ENCODE measurements at regions not wholly inside any gene's neighbourhood (a gene's known extent, or its start where the extent isn't known, plus 50 kb on each side); places are given as distances from the start of the nearest gene placed in this dataset.
"Not testable (repeated sequence)": the region's sequence is repeated elsewhere in the genome, so short reads cannot be mapped to it uniquely, and the experiment has no call there.

DNA sequence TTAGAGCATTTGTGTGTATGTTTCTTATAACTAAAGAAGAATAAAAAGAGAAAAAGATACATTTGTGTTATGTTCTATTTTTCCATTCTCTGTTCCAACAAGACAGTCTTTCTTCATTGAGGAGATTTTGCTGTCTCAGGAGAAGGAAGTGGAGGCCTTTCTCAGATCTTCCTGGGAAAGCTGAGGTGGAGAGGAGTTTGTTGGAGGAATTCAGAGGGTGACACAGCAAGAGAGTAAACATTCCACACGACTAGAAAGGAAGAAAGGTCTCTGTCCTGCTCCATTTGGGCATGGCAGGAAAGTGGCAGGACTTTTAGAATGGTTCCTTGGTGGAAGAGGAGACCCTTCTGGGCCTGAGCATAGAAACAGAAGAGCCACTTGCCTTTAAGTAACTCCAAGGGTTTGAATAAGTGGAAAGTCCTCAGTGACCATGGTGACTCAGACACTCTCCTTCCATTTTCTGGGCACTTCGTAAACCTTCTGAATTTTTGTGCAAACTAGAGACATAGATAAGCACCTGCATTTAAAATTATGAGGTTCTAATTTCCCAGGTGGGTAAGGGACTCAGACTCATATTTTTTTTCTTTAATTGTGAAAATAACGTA, 52.3 kb upstream of the COL5A2 start:
- no peak for DNase-seq (ENCODE audit: low read depth in 6 of 9, low spot score in 9 of 9)
- Histone ChIP-seq H3K4me1 (ENCODE audit: control insufficient read depth in 2 of 2, insufficient read depth in 2 of 2, low read length in 2 of 2) (no peaks in the 10 kb centered on the region), H3K27ac (ENCODE audit: low read depth in 1 of 2, low read length in 1 of 2) (no peak overlapping the region), H3K36me3 (ENCODE audit: control insufficient read depth in 2 of 2, insufficient read depth in 2 of 2, low read length in 1 of 2) (no peaks in the 10 kb centered on the region), H3K9me3 (ENCODE audit: control insufficient read depth in 2 of 2, insufficient read depth in 1 of 2, low read length in 1 of 2) (no peaks in the 10 kb centered on the region), H3K27me3 (ENCODE audit: control insufficient read depth in 2 of 2, insufficient read depth in 1 of 2, low read length in 1 of 2) (no peaks in the 10 kb centered on the region), H3K4me3 (ENCODE audit: low read length in 2 of 2) (no peak overlapping the region)
- 74% methylated on average over 3 of the region's 3 CpGs for WGBS

DNA sequence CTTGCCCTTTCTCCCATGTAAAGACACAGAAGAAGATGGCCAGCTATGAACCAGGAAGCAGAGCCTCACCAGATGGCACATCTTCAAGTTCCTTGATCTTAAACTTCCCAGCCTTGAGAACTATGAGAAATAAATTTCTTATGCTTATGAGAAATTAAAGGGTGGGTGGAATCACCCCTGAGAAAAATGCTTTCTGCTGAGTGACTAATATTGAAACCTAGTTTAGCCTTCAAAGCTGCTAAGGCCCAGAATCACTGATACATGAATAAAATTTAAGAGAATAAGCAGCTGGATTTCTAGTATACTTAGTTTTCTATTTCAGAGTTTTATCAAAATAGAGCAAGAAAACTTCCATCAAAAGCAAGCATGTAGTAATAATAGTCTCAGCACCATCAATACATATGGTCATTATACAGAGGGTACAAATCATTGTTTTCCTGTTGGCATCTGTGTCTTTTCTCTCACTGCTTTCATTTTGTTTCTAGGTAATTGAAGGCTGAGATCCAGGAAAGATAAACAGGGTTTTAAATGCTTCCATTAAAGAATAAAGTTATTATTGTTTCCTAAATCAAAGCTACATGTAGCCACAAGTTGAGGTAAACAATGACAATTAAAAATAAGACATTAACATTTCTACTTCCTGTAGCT, 53.3 kb upstream of the COL5A2 start:
- Histone ChIP-seq H3K27me3 (ENCODE audit: control insufficient read depth in 2 of 2, insufficient read depth in 1 of 2, low read length in 1 of 2) (no peaks in the 10 kb centered on the region), H3K4me3 (ENCODE audit: low read length in 2 of 2) (no peak overlapping the region), H3K27ac (ENCODE audit: low read depth in 1 of 2, low read length in 1 of 2) (no peak overlapping the region), H3K9me3 (ENCODE audit: control insufficient read depth in 2 of 2, insufficient read depth in 1 of 2, low read length in 1 of 2) (no peaks in the 10 kb centered on the region), H3K36me3 (ENCODE audit: control insufficient read depth in 2 of 2, insufficient read depth in 2 of 2, low read length in 1 of 2) (no peaks in the 10 kb centered on the region), H3K4me1 (ENCODE audit: control insufficient read depth in 2 of 2, insufficient read depth in 2 of 2, low read length in 2 of 2) (no peaks in the 10 kb centered on the region)
- DNase-seq (ENCODE audit: low read depth in 6 of 9, low spot score in 9 of 9) = no peak

DNA sequence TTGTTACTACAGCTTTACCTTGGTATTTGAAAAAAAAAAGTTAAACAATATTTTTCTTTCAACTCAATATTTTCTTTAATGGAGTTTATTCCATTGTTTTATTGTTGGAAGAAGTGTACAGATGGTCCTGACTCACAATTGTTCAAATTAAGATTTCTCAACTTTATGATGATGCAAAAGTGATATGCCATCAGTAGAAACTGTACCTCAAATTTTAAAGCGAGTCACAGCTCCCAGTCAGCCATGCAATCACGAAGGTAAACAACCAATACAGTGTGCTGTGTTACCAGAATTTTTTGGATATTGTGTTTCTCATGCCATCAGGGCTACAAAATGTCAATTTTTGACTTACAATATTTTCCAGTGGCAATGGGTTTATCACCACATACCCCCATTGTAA, 54.0 kb upstream of the COL5A2 start:
- H3K27me3 ChIP-seq (ENCODE audit: control insufficient read depth in 2 of 2, insufficient read depth in 1 of 2, low read length in 1 of 2) = no peaks in the 10 kb centered on the region
- H3K4me3 ChIP-seq (ENCODE audit: low read length in 2 of 2) = no peak overlapping the region
- H3K36me3 ChIP-seq (ENCODE audit: control insufficient read depth in 2 of 2, insufficient read depth in 2 of 2, low read length in 1 of 2) = no peaks in the 10 kb centered on the region
- H3K4me1 ChIP-seq (ENCODE audit: control insufficient read depth in 2 of 2, insufficient read depth in 2 of 2, low read length in 2 of 2) = no peaks in the 10 kb centered on the region
- no peaks in the 10 kb centered on the region for H3K9me3 ChIP-seq (ENCODE audit: control insufficient read depth in 2 of 2, insufficient read depth in 1 of 2, low read length in 1 of 2)
- DNase-seq (ENCODE audit: low read depth in 6 of 9, low spot score in 9 of 9) = no peak
- H3K27ac ChIP-seq (ENCODE audit: low read depth in 1 of 2, low read length in 1 of 2) = no peak overlapping the region
- WGBS = 91% methylated on average over 2 of the region's 2 CpGs

DNA sequence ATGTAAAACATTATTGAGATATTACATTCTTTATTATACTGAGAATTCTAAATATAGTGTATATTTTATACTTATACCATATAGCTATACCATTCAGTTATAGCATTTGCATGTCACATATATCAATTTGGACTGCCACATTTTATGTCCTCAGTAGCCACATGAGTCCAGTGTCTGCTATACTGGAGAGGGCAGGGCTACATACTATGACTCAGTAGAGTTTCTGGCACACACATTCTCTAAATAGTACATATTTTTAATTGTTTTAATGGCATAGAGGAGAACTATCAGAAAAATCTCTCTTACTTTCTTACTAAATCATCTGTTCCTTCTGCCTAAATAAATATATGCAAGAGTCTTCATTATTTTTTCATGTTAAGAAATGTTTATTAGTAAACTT, 55.4 kb upstream of the COL5A2 start:
- no peaks in the 10 kb centered on the region for H3K36me3 ChIP-seq (ENCODE audit: control insufficient read depth in 2 of 2, insufficient read depth in 2 of 2, low read length in 1 of 2)
- no peak overlapping the region for H3K27ac ChIP-seq (ENCODE audit: low read depth in 1 of 2, low read length in 1 of 2)
- DNase-seq (ENCODE audit: low read depth in 6 of 9, low spot score in 9 of 9) = no peak
- H3K4me3 ChIP-seq (ENCODE audit: low read length in 2 of 2) = no peak overlapping the region
- H3K27me3 ChIP-seq (ENCODE audit: control insufficient read depth in 2 of 2, insufficient read depth in 1 of 2, low read length in 1 of 2) = no peaks in the 10 kb centered on the region
- H3K9me3 ChIP-seq (ENCODE audit: control insufficient read depth in 2 of 2, insufficient read depth in 1 of 2, low read length in 1 of 2) = no peaks in the 10 kb centered on the region
- no peaks in the 10 kb centered on the region for H3K4me1 ChIP-seq (ENCODE audit: control insufficient read depth in 2 of 2, insufficient read depth in 2 of 2, low read length in 2 of 2)

DNA sequence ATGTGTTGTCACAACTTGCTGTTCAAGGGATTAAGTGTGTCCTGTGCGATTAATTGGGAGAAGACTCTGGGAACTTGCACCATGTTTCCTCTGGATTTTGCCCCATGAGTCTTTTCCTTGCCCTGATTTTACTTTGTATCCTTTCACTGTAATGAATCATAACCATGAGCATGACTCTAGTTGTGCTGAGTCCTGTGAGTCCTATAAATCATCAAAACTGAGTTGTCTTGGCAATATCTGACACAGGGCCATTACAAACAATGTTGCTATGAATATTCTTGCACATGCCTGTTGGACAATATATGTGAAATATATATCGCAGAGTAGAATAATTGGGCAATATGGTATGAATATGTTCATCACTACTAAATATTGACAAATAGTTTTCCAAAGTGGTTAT, 56.5 kb upstream of the COL5A2 start:
- Histone ChIP-seq H3K36me3 (ENCODE audit: control insufficient read depth in 2 of 2, insufficient read depth in 2 of 2, low read length in 1 of 2) (no peaks in the 10 kb centered on the region), H3K27ac (ENCODE audit: low read depth in 1 of 2, low read length in 1 of 2) (no peak overlapping the region), H3K27me3 (ENCODE audit: control insufficient read depth in 2 of 2, insufficient read depth in 1 of 2, low read length in 1 of 2) (no peaks in the 10 kb centered on the region), H3K4me3 (ENCODE audit: low read length in 2 of 2) (no peak overlapping the region), H3K9me3 (ENCODE audit: control insufficient read depth in 2 of 2, insufficient read depth in 1 of 2, low read length in 1 of 2) (no peaks in the 10 kb centered on the region), H3K4me1 (ENCODE audit: control insufficient read depth in 2 of 2, insufficient read depth in 2 of 2, low read length in 2 of 2) (no peaks in the 10 kb centered on the region)
- WGBS = 98% methylated on average over 2 of the region's 2 CpGs
- DNase-seq (ENCODE audit: low read depth in 6 of 9, low spot score in 9 of 9) = no peak

DNA sequence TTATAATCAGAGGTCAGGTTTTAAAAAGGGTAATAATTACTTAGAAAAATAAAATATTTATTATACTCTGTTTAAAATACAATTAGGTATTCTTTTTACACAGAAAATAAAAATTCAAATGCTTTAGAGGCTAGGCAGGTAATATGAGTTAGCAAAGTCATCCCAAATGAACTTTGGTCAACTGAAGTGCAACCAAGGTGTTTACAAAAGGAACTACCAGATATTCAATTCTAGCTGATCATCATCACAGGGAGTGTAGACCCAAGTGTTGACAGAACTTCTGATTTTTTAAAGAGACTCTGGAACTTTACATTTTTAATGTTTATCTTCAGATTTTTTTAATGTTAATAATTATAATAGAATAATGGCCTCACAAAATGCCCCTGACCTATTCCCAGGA, 59.3 kb upstream of the COL5A2 start:
- Histone ChIP-seq H3K9me3 (ENCODE audit: control insufficient read depth in 2 of 2, insufficient read depth in 1 of 2, low read length in 1 of 2) (peaks cover 0 to 2% of the 10 kb centered on the region in 2 donors), H3K27me3 (ENCODE audit: control insufficient read depth in 2 of 2, insufficient read depth in 1 of 2, low read length in 1 of 2) (no peaks in the 10 kb centered on the region), H3K36me3 (ENCODE audit: control insufficient read depth in 2 of 2, insufficient read depth in 2 of 2, low read length in 1 of 2) (no peaks in the 10 kb centered on the region), H3K4me1 (ENCODE audit: control insufficient read depth in 2 of 2, insufficient read depth in 2 of 2, low read length in 2 of 2) (no peaks in the 10 kb centered on the region), H3K4me3 (ENCODE audit: low read length in 2 of 2) (no peak overlapping the region), H3K27ac (ENCODE audit: low read depth in 1 of 2, low read length in 1 of 2) (no peak overlapping the region)
- DNase-seq (ENCODE audit: low read depth in 6 of 9, low spot score in 9 of 9) = no peak

DNA sequence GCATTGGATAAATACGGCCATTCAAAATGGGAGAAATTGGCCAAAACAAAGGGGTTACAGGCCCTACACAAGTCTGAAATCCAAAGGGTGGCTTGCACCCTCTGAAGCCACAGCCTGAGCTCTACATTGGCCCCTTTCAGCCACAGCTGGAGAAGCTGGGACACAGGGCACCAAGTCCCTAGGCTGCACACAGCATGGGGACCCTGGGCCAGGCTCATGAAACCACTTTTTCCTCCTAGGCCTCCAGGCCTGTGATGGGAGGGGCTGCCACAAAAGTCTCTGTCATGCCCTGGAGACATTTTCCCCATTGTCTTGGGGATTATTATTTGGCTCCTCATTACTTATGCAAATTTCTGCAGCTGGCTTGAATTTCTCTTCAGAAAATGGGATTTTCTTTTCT, 64.3 kb upstream of the COL5A2 start:
- 91% methylated on average over 1 of the region's 1 CpG for WGBS
- H3K36me3 ChIP-seq (ENCODE audit: control insufficient read depth in 2 of 2, insufficient read depth in 2 of 2, low read length in 1 of 2); H3K4me3 ChIP-seq (ENCODE audit: low read length in 2 of 2); H3K27me3 ChIP-seq (ENCODE audit: control insufficient read depth in 2 of 2, insufficient read depth in 1 of 2, low read length in 1 of 2); H3K9me3 ChIP-seq (ENCODE audit: control insufficient read depth in 2 of 2, insufficient read depth in 1 of 2, low read length in 1 of 2); H3K27ac ChIP-seq (ENCODE audit: low read depth in 1 of 2, low read length in 1 of 2); H3K4me1 ChIP-seq (ENCODE audit: control insufficient read depth in 2 of 2, insufficient read depth in 2 of 2, low read length in 2 of 2); DNase-seq (ENCODE audit: low read depth in 6 of 9, low spot score in 9 of 9): not testable (repeated sequence)

DNA sequence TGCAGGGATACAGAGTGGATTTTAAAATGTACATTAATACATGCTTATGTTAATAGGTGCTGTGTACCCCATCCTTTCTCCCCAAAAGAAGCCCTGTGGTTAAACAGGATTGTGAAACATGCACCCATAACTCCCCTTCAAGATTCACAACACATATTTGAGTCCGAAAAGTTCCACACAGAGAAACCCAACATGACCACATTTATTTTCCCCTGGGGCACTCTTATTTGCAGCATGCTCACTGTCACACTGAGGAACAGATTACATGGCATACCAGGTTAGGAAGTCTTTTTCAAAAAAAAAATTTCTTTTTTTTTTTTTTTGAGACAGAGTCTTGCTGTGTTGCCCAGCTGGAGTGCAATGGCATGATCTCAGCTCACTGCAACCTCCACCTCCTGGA, 67.7 kb upstream of the COL5A2 start:
- no peak overlapping the region for H3K4me3 ChIP-seq (ENCODE audit: low read length in 2 of 2)
- DNase-seq (ENCODE audit: low read depth in 6 of 9, low spot score in 9 of 9) = no peak
- H3K27ac ChIP-seq (ENCODE audit: low read depth in 1 of 2, low read length in 1 of 2) = no peak overlapping the region

DNA sequence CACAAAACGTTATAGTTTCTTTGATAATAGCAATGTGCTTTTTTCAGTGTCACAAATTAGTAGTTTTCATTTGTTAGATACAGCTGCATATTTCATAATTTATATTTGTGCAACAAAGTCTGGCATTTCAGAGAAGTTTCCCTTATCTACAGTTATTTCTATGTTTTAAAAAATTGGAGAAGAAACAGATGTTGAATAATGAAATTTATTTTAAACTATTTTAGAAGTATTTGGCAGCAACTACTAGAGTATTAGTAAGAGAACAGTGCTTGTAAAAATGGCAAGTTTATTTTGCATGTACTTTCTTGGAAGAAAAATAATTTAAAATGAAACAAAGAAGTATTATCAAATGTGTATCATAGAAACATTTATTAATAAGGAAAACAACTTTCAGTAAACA, 68.6 kb upstream of the COL5A2 start:
- Histone ChIP-seq H3K9me3 (ENCODE audit: control insufficient read depth in 2 of 2, insufficient read depth in 1 of 2, low read length in 1 of 2) (peaks cover 0 to 3% of the 10 kb centered on the region in 2 donors), H3K27me3 (ENCODE audit: control insufficient read depth in 2 of 2, insufficient read depth in 1 of 2, low read length in 1 of 2) (no peaks in the 10 kb centered on the region), H3K36me3 (ENCODE audit: control insufficient read depth in 2 of 2, insufficient read depth in 2 of 2, low read length in 1 of 2) (no peaks in the 10 kb centered on the region), H3K27ac (ENCODE audit: low read depth in 1 of 2, low read length in 1 of 2) (no peak overlapping the region), H3K4me1 (ENCODE audit: control insufficient read depth in 2 of 2, insufficient read depth in 2 of 2, low read length in 2 of 2) (no peaks in the 10 kb centered on the region), H3K4me3 (ENCODE audit: low read length in 2 of 2) (no peak overlapping the region)
- no peak for DNase-seq (ENCODE audit: low read depth in 6 of 9, low spot score in 9 of 9)
- 75% methylated on average over 1 of the region's 1 CpG for WGBS

More for the DNA sequence above, 67.7 kb upstream of the COL5A2 start:
- Histone ChIP-seq H3K27me3 (ENCODE audit: control insufficient read depth in 2 of 2, insufficient read depth in 1 of 2, low read length in 1 of 2) (no peaks in the 10 kb centered on the region), H3K4me1 (ENCODE audit: control insufficient read depth in 2 of 2, insufficient read depth in 2 of 2, low read length in 2 of 2) (no peaks in the 10 kb centered on the region), H3K36me3 (ENCODE audit: control insufficient read depth in 2 of 2, insufficient read depth in 2 of 2, low read length in 1 of 2) (no peaks in the 10 kb centered on the region), H3K9me3 (ENCODE audit: control insufficient read depth in 2 of 2, insufficient read depth in 1 of 2, low read length in 1 of 2) (peaks cover 0 to 3% of the 10 kb centered on the region in 2 donors)
- WGBS = 98% methylated on average over 1 of the region's 1 CpG

Measured in thymus (tissue), 11 donors.